ENCODE measurements at regions not wholly inside any gene's neighbourhood (a gene's known extent, or its start where the extent isn't known, plus 50 kb on each side); places are given as distances from the start of the nearest gene placed in this dataset.

GRCh38 chr1:48052923-48053291 lies 55.7 kb upstream of the TRABD2B start:
- DNase-seq, result no peak

GRCh38 chr1:48051466-48052126 lies 54.4 kb upstream of the TRABD2B start:
- no peak for DNase-seq

GRCh38 chr1:48049823-48050535 lies 52.8 kb upstream of the TRABD2B start:
- DNase-seq, result no peak

DNA sequence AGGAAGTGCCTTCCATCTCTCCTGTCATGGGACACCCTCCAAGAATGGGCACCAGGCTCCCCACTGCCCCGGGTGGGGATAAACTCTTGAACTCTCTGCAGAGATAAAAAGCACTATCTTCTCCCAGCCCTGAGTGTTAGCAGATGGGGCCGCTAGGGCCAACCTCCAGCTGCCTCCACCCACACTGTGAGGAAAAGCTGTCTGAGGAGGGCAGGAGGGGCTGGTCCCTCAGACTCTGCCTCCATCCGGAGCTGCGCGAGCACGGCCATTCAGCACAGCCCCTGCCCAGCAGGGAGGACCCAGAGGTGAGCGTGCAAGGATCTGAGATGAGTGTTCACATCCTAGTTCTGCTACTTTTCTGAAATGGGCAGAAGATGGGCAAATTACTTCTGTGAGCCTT lies 51.8 kb upstream of the TRABD2B start:
- DNase-seq, result no peak

- no peak for DNase-seq
Measured at GRCh38 chr1:48048064-48048463, 50.9 kb upstream of the TRABD2B start.

GRCh38 chr1:48047116-48047515 lies 49.9 kb upstream of the TRABD2B start:
- no peak for DNase-seq
